ENCODE measurements at regions not wholly inside any gene's neighbourhood (a gene's known extent, or its start where the extent isn't known, plus 50 kb on each side); places are given as distances from the start of the nearest gene placed in this dataset.

DNA sequence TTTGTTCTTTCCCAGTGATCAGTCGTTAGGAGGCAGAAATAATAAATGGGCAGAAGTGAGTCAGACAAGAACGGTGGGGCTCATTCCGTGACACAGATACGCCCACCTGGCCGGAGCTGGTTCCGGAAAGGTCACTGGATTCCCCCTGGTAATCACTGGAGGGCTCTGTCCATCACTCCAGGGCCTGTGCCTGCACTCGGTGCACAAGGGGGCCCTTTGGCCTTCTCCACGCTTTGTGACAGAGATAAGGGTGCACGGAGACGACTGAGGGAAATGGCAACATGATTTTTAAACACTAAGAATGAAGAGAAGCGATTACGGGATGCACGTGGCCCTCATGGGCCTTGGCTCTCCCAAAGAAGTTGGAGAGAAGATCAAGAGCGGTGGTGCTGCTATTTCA lies 84.4 kb downstream of the PTGR3 start:
- no peaks in the 10 kb centered on the region for H4K20me1 ChIP-seq (ENCODE audit: insufficient read depth, poor library complexity, severe bottlenecking)
- H3K9me3 ChIP-seq (ENCODE audit: low read depth): no peaks in the 10 kb centered on the region
- TF ChIP-seq EZH2phosphoT487 (IDR thresholded peaks at IDR 0.05; ENCODE audit: low read depth, severe bottlenecking, unreplicated experiment): no peak
- TF ChIP-seq, protein P1, sequence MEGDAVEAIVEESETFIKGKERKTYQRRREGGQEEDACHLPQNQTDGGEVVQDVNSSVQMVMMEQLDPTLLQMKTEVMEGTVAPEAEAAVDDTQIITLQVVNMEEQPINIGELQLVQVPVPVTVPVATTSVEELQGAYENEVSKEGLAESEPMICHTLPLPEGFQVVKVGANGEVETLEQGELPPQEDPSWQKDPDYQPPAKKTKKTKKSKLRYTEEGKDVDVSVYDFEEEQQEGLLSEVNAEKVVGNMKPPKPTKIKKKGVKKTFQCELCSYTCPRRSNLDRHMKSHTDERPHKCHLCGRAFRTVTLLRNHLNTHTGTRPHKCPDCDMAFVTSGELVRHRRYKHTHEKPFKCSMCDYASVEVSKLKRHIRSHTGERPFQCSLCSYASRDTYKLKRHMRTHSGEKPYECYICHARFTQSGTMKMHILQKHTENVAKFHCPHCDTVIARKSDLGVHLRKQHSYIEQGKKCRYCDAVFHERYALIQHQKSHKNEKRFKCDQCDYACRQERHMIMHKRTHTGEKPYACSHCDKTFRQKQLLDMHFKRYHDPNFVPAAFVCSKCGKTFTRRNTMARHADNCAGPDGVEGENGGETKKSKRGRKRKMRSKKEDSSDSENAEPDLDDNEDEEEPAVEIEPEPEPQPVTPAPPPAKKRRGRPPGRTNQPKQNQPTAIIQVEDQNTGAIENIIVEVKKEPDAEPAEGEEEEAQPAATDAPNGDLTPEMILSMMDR (IDR thresholded peaks at IDR 0.05; ENCODE audit: poor library complexity): no peak
- TF ChIP-seq EZH2 (IDR thresholded peaks at IDR 0.05; ENCODE audit: borderline replicate concordance): no peak
- no peaks in the 10 kb centered on the region for H3K36me3 ChIP-seq (replicated peaks; ENCODE audit: insufficient read depth, low read depth)
- H3K4me2 ChIP-seq: no peak overlapping the region
- no peak overlapping the region for H3K4me3 ChIP-seq
- no peak for DNase-seq (ENCODE audit: low spot score)
- no peak overlapping the region for H2AFZ ChIP-seq
- 85% methylated on average over 14 of the region's 14 CpGs for WGBS (ENCODE audit: low lambda C conversion rate, missing lambda C conversion rate)
- H3K27ac ChIP-seq: no peak overlapping the region
- peaks cover 10% of the 10 kb centered on the region for H3K4me1 ChIP-seq (ENCODE audit: insufficient read depth)
- H3K79me2 ChIP-seq: no peaks in the 10 kb centered on the region
- H3K9me2 ChIP-seq (replicated peaks; ENCODE audit: insufficient read depth): no peaks in the 10 kb centered on the region
- H3K27me3 ChIP-seq: no peaks in the 10 kb centered on the region

DNA sequence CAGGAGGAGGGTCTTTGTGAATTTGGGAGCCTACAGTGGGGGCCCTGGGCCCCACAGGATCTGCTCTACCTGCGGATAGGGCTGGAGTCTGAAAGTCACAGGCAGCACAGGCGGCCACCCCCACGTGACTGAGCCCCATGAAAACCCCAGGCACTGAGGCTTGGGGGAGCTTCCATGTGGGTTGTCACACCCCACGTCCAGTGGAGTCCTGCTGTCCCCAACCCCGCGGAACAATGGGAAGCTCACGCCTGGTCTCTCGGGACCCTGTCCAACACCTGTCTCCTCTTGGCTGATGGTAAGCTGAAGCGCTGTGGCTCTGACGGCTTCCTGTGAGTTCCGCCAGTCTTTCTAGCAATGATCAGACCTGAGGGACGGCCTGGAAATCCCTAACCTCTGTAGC lies 85.8 kb downstream of the PTGR3 start:
- no peaks in the 10 kb centered on the region for H3K9me2 ChIP-seq (replicated peaks; ENCODE audit: insufficient read depth)
- H2AFZ ChIP-seq: no peak overlapping the region
- H3K27ac ChIP-seq: no peak overlapping the region
- no peaks in the 10 kb centered on the region for H3K9me3 ChIP-seq (ENCODE audit: low read depth)
- DNase-seq (ENCODE audit: low spot score): no peak
- H3K4me1 ChIP-seq (ENCODE audit: insufficient read depth): peaks cover 8% of the 10 kb centered on the region
- no peaks in the 10 kb centered on the region for H3K27me3 ChIP-seq
- TF ChIP-seq, protein P1 (IDR thresholded peaks at IDR 0.05; ENCODE audit: poor library complexity): no peak
- no peak for TF ChIP-seq EZH2phosphoT487 (IDR thresholded peaks at IDR 0.05; ENCODE audit: low read depth, severe bottlenecking, unreplicated experiment)
- TF ChIP-seq EZH2 (IDR thresholded peaks at IDR 0.05; ENCODE audit: borderline replicate concordance): no peak
- H3K36me3 ChIP-seq (replicated peaks; ENCODE audit: insufficient read depth, low read depth): no peaks in the 10 kb centered on the region
- H3K4me2 ChIP-seq: no peak overlapping the region
- no peaks in the 10 kb centered on the region for H3K79me2 ChIP-seq
- H4K20me1 ChIP-seq (ENCODE audit: insufficient read depth, poor library complexity, severe bottlenecking): no peaks in the 10 kb centered on the region
- H3K4me3 ChIP-seq: no peak overlapping the region
- WGBS (ENCODE audit: low lambda C conversion rate, missing lambda C conversion rate): 80% methylated on average over 12 of the region's 12 CpGs

DNA sequence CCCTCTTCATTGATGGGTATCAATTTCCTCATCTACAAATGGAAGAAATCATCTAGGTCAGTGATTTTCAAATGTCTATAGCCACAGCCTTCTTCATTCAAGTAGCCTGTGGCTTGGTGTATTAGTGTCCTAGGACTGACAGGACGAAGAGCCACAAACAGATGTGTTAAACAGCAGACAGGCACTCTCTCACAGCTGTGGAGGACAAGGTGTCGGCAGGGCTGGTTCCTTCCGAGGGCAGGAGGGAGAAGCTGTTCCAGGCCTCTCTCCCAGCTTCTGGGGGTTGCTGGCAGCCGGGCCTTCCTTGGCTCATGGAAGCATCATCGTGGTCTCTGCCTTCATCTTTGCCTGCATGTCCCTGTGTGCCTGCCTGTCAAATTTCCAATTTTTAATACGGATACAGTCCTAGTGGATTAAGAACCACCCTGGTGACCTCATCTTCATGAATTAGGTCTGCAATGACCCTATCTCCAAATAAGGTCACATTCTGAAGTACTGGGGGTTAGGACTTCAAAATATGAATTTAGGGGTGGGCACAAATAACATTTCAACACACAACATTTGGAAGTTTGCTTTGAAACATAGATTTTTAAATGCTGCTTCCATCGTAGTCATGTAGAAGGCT lies 86.5 kb downstream of the PTGR3 start:
- WGBS (ENCODE audit: low lambda C conversion rate, missing lambda C conversion rate): 89% methylated on average over 7 of the region's 7 CpGs
- Histone ChIP-seq H3K27me3 (no peaks in the 10 kb centered on the region), H4K20me1 (ENCODE audit: insufficient read depth, poor library complexity, severe bottlenecking) (no peaks in the 10 kb centered on the region), H3K36me3 (replicated peaks; ENCODE audit: insufficient read depth, low read depth) (no peaks in the 10 kb centered on the region), H3K4me1 (ENCODE audit: insufficient read depth) (peaks cover 3% of the 10 kb centered on the region), H3K4me2 (no peak overlapping the region), H3K9me3 (ENCODE audit: low read depth) (no peaks in the 10 kb centered on the region), H3K4me3 (no peak overlapping the region), H2AFZ (no peak overlapping the region), H3K9me2 (replicated peaks; ENCODE audit: insufficient read depth) (no peaks in the 10 kb centered on the region), H3K27ac (no peak overlapping the region), H3K79me2 (no peaks in the 10 kb centered on the region)
- TF ChIP-seq EZH2 (IDR thresholded peaks at IDR 0.05; ENCODE audit: borderline replicate concordance): no peak
- TF ChIP-seq, protein P1 (IDR thresholded peaks at IDR 0.05; ENCODE audit: poor library complexity): no peak
- no peak for TF ChIP-seq EZH2phosphoT487 (IDR thresholded peaks at IDR 0.05; ENCODE audit: low read depth, severe bottlenecking, unreplicated experiment)
- DNase-seq (ENCODE audit: low spot score): no peak

Measured in hepatocyte (in vitro differentiated cells).